GM19193 (cell line): ENCODE measurements at regions not wholly inside any gene's neighbourhood (a gene's known extent, or its start where the extent isn't known, plus 50 kb on each side); places are given as distances from the start of the nearest gene placed in this dataset.

Experiments used
- POLR2A ChIP-seq: IDR thresholded peaks from 4 replicates; pipeline ENCODE4 v1.6.1; 2011; ENCODE audit not compliant: insufficient read depth, insufficient read length; ENCODE audit errors: extremely low read depth

- no peak for TF ChIP-seq POLR2A
Measured at GRCh38 chr12:4152145-4152795, 121.3 kb upstream of the CCND2 start.

GRCh38 chr12:4151362-4152121 is 122.0 kb upstream of the CCND2 start:
- TF ChIP-seq POLR2A: no peak

- TF ChIP-seq POLR2A: no peak
Measured at GRCh38 chr12:4148418-4149056, 125.0 kb upstream of the CCND2 start.

DNA sequence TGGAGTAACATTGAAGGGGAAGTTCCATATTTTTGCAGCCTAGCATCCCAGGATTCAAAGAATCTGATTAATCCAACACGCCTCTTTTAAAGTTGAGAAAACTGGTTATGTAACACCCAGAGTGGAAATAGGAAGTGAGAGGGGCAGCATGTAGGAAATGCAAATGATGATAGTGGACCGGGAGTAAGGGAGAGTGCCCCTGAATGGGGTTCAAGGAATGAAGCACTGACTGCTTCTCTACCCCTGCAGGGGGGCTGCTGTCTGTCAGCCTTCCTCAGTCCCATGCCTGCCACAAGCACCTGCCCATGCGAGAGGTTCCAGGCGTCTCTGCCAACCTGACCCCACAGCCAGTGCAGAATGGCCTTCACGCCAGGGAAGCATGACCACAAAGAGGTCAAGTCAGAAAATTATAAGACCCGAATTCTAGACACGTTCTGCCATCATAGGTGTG is 126.5 kb upstream of the CCND2 start:
- TF ChIP-seq POLR2A: no peak

- TF ChIP-seq POLR2A: peak; percentile 73
Measured at GRCh38 chr12:4145990-4146859, 127.3 kb upstream of the CCND2 start.

- TF ChIP-seq POLR2A: no peak
Measured at GRCh38 chr12:4144676-4145075, 128.9 kb upstream of the CCND2 start.

GRCh38 chr12:4143896-4144295 is 129.7 kb upstream of the CCND2 start:
- TF ChIP-seq POLR2A: no peak

- peak; percentile 42 for TF ChIP-seq POLR2A
Measured at GRCh38 chr12:4141348-4142270, 132.0 kb upstream of the CCND2 start.

DNA sequence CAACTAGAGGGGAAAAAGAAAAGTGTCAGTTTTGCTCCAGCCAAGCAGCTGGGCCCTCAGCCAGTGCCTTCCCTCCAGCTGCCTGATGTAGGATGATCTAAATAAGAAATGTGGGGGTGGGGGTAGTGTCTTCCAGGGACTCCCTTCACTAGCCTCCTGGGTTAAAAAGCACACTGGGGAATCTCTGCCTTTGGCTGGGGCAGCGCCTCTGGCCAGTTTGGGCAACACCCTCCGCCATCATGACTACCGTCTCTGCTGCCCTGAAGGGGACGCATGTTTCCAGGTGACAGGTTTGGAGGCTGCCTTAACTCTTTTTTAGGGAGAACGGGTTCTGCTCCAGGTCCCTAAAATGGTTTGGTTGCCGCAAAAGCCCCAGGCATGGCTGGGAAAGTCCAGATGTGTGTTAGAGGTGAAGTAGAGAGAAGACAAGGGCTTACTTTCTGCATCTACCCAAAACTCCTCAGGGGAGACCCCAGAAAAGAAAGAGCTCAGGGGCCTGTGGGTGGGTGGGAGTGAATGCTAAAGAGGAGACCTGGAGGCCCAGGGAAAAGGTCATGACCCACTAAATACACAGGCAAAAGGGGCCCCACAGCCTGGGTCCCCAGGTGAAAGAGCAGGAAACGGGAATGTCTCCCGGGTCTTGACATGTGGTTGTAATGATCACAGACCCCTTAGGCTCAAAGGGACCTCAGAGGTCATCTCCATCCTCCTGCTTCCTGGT is 132.8 kb upstream of the CCND2 start:
- no peak for TF ChIP-seq POLR2A

DNA sequence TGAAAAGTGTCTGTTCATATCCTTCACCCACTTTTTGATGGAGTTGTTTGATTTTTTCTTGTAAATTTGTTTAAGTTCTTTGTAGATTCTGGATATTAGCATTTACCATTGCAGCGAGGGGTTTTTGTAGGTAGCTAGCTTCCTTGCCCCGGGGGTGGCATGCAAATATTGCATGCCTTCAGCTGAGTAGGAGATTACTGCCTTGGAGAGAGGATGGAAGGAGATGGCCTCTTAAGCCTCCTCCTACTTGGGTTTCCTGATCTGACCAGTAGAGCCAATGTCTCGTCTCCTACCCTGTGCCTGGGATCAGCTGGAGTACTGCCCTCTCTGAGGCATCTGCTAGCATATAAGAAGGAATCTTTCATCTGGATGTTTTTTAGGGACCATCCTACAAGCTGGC is 134.4 kb upstream of the CCND2 start:
- TF ChIP-seq POLR2A: no peak

DNA sequence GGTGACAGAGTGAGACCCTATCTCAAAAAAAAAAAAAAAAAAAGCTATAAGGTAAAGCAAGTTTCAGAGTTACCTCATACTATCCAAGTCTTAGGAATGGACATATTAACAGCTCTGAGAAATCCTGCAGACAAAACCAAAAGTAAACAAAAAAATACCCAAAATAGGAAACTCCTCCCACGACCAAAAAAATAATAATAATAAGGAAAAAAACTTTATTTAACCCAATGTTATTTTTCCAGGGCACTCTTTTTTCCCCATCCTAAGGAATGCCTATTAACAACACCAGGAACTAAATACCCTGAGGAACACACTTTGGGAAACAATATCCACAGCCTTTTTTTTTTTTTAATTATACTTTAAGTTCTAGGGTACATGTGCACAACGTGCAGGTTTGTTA is 135.5 kb upstream of the CCND2 start:
- no peak for TF ChIP-seq POLR2A

DNA sequence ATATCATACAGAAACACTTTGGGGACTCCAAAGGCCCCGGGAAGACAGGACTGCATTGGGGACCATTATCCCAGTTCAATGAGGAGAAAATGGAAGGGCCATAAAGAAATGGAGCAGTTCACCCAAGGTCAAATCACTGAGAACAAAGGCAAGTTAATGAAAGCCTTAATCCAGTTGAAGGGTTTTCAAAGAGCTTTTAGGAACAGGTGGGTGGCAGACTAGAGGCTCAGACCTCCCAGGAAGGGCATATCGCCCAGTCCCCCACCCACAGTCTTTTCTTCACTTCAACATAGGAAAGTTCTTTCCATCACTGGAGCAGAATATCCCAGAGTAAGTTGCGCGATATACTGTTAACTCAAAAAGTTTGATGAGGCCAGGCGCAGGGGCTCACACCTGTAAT is 136.1 kb upstream of the CCND2 start:
- no peak for TF ChIP-seq POLR2A

DNA sequence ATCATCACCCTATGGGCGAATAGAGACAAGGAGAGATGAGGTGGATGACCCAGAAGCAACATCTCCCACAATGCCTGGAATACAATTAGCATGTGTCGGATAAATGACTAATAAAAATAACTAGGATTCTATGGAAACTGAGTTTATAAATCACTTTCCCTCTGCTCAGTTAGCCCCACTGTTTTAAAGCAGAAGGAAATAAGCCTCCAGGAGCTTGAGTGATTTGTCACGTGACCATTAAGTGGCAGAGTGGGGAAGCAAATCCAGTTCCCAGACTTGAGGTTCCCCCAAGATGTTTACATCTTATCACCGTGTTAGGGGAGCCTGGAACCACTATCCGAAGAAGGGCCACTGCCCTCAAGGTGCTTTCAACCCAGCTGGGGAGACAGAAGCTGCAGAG is 136.5 kb upstream of the CCND2 start:
- TF ChIP-seq POLR2A: no peak
